Epithelial cell of esophagus (primary cell): ENCODE measurements at regions not wholly inside any gene's neighbourhood (a gene's known extent, or its start where the extent isn't known, plus 50 kb on each side); places are given as distances from the start of the nearest gene placed in this dataset.
A peak's percentile ranks its signal among the peaks of the same experiment; 100 is the strongest.

Source experiments
- DNase-seq: peaks from one replicate; pipeline ENCODE4 v3.0.0; 2010; ENCODE audit warnings: low read depth
- H3K4me3 ChIP-seq: 2 replicates; pipeline ENCODE4 v1.5.1; 2011; ENCODE audit warnings: mild to moderate bottlenecking, low read length, control low read depth
- CTCF ChIP-seq: IDR thresholded peaks from 2 replicates; pipeline ENCODE4 v1.5.1; 2011; ENCODE audit warnings: low read depth, mild to moderate bottlenecking, low read length, control low read depth, inconsistent platforms; ENCODE audit not compliant: insufficient read depth; ENCODE audit errors: missing control alignments

DNA sequence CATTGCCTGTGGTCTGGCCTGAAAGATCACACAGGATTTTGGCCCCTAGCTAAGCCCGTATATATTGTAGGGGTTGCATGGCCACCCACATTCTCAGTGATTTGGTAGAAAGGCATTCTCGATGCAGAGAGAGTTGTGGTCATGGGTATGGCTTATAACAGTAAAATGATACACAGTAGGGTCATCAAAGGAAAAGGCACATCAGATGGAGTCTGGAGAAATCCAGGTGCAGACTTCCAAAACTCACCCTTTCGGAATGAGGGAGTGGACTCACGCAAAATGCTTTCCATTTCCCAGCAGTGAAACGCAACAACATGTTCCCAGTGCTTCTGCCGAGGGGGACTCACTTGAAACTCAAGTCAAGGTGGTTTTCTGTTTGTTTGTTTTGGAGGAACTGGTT lies 802.5 kb upstream of the SLITRK1 start:
- H3K4me3 ChIP-seq, result no peak overlapping the region
- TF ChIP-seq CTCF, result no peak
- peak; percentile 78 for DNase-seq

- no peak for TF ChIP-seq CTCF
- DNase-seq, result peak; percentile 48
- H3K4me3 ChIP-seq, result no peak overlapping the region
Observed at GRCh38 chr13:84684048-84684662, 801.9 kb upstream of the SLITRK1 start.

GRCh38 chr13:84683448-84683847 lies 801.2 kb upstream of the SLITRK1 start:
- no peak for TF ChIP-seq CTCF
- no peak for DNase-seq
- no peak overlapping the region for H3K4me3 ChIP-seq

DNA sequence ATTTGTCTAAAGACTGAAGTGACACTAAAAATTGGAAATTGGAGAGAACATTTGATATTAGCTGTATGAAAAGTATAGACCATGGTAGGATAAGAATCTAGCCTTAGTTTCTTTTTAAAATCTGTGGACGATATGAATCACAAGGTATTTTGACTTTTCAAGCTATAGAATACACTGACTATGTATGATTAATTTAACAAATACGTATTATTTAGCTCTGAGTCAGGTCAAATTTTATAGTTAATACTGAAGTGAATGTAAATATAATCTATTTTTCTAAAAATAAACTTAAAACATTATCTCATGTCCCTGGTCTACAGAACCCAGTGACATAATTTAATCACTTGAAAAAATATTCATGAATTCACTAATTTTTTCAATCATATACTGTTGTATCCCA lies 795.6 kb upstream of the SLITRK1 start:
- DNase-seq, result no peak
- TF ChIP-seq CTCF, result no peak
- H3K4me3 ChIP-seq, result no peak overlapping the region

DNA sequence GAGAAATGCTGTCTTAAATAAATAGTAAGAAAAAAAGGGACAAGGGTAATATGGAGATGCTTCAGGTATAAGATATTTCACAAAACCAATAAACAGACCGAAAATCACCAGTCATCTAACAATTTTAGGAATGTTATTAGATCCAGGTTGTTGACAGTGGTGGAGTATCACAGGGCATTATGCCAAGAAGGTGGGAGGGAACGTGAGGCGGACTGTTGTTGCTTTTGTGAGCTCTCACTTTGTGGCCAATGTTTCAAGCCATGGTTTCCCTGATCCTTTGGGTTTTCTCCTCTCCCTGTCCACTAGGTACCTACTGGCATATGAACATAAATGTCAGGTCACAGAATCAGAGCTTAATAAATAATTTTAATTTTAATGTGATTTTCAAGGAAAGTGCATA lies 790.3 kb upstream of the SLITRK1 start:
- H3K4me3 ChIP-seq, result no peak overlapping the region
- no peak for DNase-seq
- TF ChIP-seq CTCF, result no peak

DNA sequence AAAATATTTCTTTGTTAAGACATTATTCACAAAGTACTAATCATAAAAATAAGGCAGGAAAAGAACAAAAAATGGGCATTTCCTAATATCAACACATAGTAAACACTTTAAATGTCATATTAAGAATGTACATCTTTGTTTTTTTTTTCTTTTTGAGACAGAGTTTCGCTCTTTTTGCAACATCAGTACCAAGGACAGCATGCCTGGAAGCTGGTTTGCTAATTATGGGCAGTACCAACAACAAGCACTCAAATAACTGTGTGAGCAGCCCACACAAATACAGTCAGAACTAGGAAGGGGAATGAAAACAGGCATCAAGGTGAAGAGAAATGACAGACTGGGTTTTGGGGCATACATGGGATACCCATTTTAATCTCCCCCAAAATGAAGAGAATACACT lies 788.0 kb upstream of the SLITRK1 start:
- no peak for DNase-seq
- no peak for TF ChIP-seq CTCF
- H3K4me3 ChIP-seq, result no peak overlapping the region

DNA sequence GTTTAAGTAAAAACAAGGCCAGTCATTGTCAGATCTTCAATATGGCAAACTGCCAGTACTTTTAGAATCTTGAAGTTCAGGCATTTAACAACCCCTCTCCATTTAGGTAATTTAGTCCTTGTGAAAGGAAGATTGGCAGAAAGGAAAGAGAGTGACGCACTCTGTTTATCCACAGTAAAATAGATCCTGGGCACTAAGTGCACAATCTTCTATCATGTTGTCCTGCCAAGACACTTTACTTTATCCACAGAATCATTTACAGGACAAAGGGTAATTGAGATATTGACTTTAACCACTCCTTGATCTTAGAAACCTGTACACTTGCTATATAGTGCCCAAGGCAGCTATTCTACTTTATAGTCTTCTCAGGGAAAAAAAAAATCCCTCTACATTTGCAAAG lies 786.4 kb upstream of the SLITRK1 start:
- H3K4me3 ChIP-seq, result no peak overlapping the region
- TF ChIP-seq CTCF, result no peak
- DNase-seq, result no peak
